DND-41 (cell line): ENCODE measurements at regions not wholly inside any gene's neighbourhood (a gene's known extent, or its start where the extent isn't known, plus 50 kb on each side); places are given as distances from the start of the nearest gene placed in this dataset.

Experiments used
- ATAC-seq: fragments of 200-7000 bp; cut with Tn5 transposase; 3 replicates; pipeline ENCODE4 v1.9.1; 2021; ENCODE audit warnings: low read depth; ENCODE audit not compliant: insufficient read depth
- DNase-seq: peaks from one replicate; pipeline ENCODE4 v3.0.0-alpha.2; 2020
- H2AFZ ChIP-seq: 2 replicates; pipeline ENCODE4 v1.6.0; 2012; ENCODE audit warnings: low read depth, low read length
- H3K27ac ChIP-seq: 2 replicates; pipeline ENCODE4 v1.5.1; 2012; ENCODE audit warnings: low read length, inconsistent platforms
- H3K27me3 ChIP-seq: fragments of 200-600 bp; sonication (generic); 2 replicates; pipeline ENCODE4 v1.6.0; 2012; ENCODE audit warnings: low read length, mild to moderate bottlenecking, inconsistent platforms; ENCODE audit not compliant: insufficient read depth, poor library complexity
- H3K36me3 ChIP-seq: 2 replicates; pipeline ENCODE4 v1.5.1; 2012; ENCODE audit warnings: low read length, inconsistent platforms; ENCODE audit not compliant: insufficient read depth
- H3K4me1 ChIP-seq: 2 replicates; pipeline ENCODE4 v1.5.1; 2012; ENCODE audit warnings: mild to moderate bottlenecking, low read length; ENCODE audit not compliant: insufficient read depth
- H3K4me2 ChIP-seq: 2 replicates; pipeline ENCODE4 v1.6.0; 2012; ENCODE audit warnings: mild to moderate bottlenecking, moderate library complexity, low read length, inconsistent platforms; ENCODE audit not compliant: insufficient read depth
- H3K4me3 ChIP-seq, 2 experiments: fragments of 200-600 bp in 1 of 2; shearing (Covaris generic) in 1 of 2; 2 replicates each; pipeline ENCODE4 v1.5.1; 2012 to 2016; ENCODE audit warnings: inconsistent platforms in 2 of 2, low read length in 2 of 2, mild to moderate bottlenecking in 2 of 2, low read depth in 1 of 2, moderate library complexity in 1 of 2
- H3K79me2 ChIP-seq: 2 replicates; pipeline ENCODE4 v1.6.0; 2012; ENCODE audit warnings: low read length, inconsistent platforms; ENCODE audit not compliant: insufficient read depth
- H3K9ac ChIP-seq: 2 replicates; pipeline ENCODE4 v1.6.0; 2012; ENCODE audit warnings: low read depth, mild to moderate bottlenecking, inconsistent platforms, low read length, moderate library complexity
- H3K9me3 ChIP-seq: 2 replicates; pipeline ENCODE4 v1.5.1; 2012; ENCODE audit warnings: low read length, moderate library complexity, mild to moderate bottlenecking, inconsistent platforms; ENCODE audit not compliant: insufficient read depth, severe bottlenecking
- H4K20me1 ChIP-seq: 2 replicates; pipeline ENCODE4 v1.6.0; 2012; ENCODE audit warnings: low read length; ENCODE audit not compliant: insufficient read depth
- EZH2 ChIP-seq: IDR thresholded peaks from 3 replicates; pipeline ENCODE4 v1.6.1; 2012; ENCODE audit warnings: borderline replicate concordance, low read depth, mild to moderate bottlenecking, moderate library complexity, low read length, inconsistent platforms; ENCODE audit not compliant: severe bottlenecking
- TF ChIP-seq, protein P1 (sequence below): IDR thresholded peaks from 2 replicates; pipeline ENCODE4 v1.5.1; 2012; ENCODE audit warnings: borderline replicate concordance, low read length, moderate library complexity, mild to moderate bottlenecking; ENCODE audit not compliant: poor library complexity, severe bottlenecking; ENCODE audit errors: extremely low read depth

- Histone ChIP-seq H3K27ac (no peak overlapping the region), H3K9ac (no peak overlapping the region), H3K36me3 (no peaks in the 10 kb centered on the region), H3K27me3 (no peaks in the 10 kb centered on the region), H2AFZ (no peak overlapping the region), H3K4me3 (no peak overlapping the region), H3K4me1 (no peaks in the 10 kb centered on the region), H3K9me3 (peaks cover 23% of the 10 kb centered on the region), H3K79me2 (no peaks in the 10 kb centered on the region), H4K20me1 (no peaks in the 10 kb centered on the region), H3K4me2 (no peak overlapping the region)
- no peak for DNase-seq
- TF ChIP-seq, protein P1, sequence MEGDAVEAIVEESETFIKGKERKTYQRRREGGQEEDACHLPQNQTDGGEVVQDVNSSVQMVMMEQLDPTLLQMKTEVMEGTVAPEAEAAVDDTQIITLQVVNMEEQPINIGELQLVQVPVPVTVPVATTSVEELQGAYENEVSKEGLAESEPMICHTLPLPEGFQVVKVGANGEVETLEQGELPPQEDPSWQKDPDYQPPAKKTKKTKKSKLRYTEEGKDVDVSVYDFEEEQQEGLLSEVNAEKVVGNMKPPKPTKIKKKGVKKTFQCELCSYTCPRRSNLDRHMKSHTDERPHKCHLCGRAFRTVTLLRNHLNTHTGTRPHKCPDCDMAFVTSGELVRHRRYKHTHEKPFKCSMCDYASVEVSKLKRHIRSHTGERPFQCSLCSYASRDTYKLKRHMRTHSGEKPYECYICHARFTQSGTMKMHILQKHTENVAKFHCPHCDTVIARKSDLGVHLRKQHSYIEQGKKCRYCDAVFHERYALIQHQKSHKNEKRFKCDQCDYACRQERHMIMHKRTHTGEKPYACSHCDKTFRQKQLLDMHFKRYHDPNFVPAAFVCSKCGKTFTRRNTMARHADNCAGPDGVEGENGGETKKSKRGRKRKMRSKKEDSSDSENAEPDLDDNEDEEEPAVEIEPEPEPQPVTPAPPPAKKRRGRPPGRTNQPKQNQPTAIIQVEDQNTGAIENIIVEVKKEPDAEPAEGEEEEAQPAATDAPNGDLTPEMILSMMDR, result no peak
- no peak for TF ChIP-seq EZH2
- ATAC-seq, result no peak
These were observed 634.8 kb downstream of the MATN1 start for GRCh38 chr1:30088594-30088993.

- Histone ChIP-seq H3K36me3 (no peaks in the 10 kb centered on the region), H3K27ac (no peak overlapping the region), H3K4me3 (no peak overlapping the region), H3K4me2 (no peak overlapping the region), H2AFZ (no peak overlapping the region), H4K20me1 (no peaks in the 10 kb centered on the region), H3K4me1 (no peaks in the 10 kb centered on the region), H3K9ac (no peak overlapping the region), H3K9me3 (peaks cover 14% of the 10 kb centered on the region), H3K79me2 (no peaks in the 10 kb centered on the region), H3K27me3 (peaks cover under 1% of the 10 kb centered on the region)
- DNase-seq (no peak), ATAC-seq (no peak)
- TF ChIP-seq, protein P1, result peak; percentile 31
- TF ChIP-seq EZH2, result no peak
These were observed 635.9 kb downstream of the MATN1 start for GRCh38 chr1:30087465-30087864.

DNA sequence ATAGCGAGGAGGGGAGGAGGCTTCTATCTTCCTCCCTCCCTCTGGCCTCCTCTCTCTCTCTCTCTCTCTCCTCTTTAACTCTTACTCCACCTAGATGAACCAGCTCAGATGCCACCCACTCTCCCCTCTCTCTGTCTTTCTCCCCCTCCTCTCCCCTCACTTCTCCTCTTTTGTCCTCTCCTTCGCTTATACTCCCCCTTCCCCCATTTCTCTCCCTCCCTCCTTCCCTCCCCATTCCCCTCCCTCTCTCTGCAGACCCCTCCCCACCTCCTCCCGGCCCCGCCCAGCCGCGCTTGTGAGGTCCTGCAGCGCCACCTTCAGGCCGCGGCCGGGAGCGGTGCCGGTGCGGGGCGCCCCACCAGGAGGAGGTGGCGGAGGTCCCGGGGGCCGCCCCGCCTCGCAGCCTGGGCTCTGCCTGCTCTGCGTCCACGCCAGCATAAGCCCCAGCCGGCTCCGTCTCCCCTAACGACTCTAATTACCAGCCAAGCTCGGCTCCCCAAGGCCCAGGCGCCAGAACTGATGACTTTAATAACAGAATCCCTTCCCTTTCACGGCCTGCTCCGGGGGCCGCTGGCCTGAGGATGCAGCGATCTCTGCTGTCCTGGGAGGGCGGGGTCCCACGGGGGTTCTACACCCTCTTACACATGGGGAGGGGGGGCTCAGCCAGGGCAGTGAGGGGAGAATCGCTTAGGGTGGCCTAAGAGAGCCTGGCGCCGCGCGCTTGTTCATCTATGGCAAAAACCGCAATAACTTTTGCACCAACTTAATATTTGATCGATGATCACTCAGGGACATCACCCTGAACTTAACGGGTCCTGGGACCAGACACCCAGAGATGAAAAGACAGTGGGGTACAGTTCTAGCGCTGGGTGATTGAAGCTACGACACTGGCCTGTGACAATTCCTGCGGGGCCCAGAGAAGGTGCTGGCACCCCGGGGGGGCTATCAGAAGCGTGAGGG lies 637.3 kb downstream of the MATN1 start:
- H3K36me3 ChIP-seq, result no peaks in the 10 kb centered on the region
- DNase-seq (peak; percentile 10), ATAC-seq (no peak)
- H3K79me2 ChIP-seq, result no peaks in the 10 kb centered on the region
- H3K4me2 ChIP-seq, result no peak overlapping the region
- H4K20me1 ChIP-seq, result no peaks in the 10 kb centered on the region
- H3K27me3 ChIP-seq, result peaks cover 8% of the 10 kb centered on the region
- H3K9me3 ChIP-seq, result peaks cover 3% of the 10 kb centered on the region
- no peak for TF ChIP-seq EZH2
- TF ChIP-seq, protein P1, result peak; percentile 44
- no peak overlapping the region for H3K4me3 ChIP-seq
- H2AFZ ChIP-seq, result no peak overlapping the region
- H3K9ac ChIP-seq, result no peak overlapping the region
- no peaks in the 10 kb centered on the region for H3K4me1 ChIP-seq
- no peak overlapping the region for H3K27ac ChIP-seq
